Activated naive CD4-positive, alpha-beta T cell treated with anti-CD3 and anti-CD28 coated beads, Interleukin-2, amount 10 ng/mL, durations not matched to agents 7 days and 5 days (primary cell): ENCODE measurements at regions not wholly inside any gene's neighbourhood (a gene's known extent, or its start where the extent isn't known, plus 50 kb on each side); places are given as distances from the start of the nearest gene placed in this dataset.
"Not testable (repeated sequence)": the region's sequence is repeated elsewhere in the genome, so short reads cannot be mapped to it uniquely, and the experiment has no call there.

Source experiments
- CTCF ChIA-PET: fragments of 350-600 bp; sonication (Branson Sonifier 250); formaldehyde crosslinking; loops from one replicate; lab custom pipeline; 2021; ENCODE audit warnings: antibody characterized with exemption; lab: Charles Lee
- DNase-seq: peaks from one replicate; pipeline ENCODE4 v3.0.0-alpha.2; 2020
- H3K27ac Mint-ChIP-seq: one replicate; pipeline ENCODE4 v1.8.0; 2021; ENCODE audit warnings: mild to moderate bottlenecking, moderate library complexity, mixed read lengths
- H3K27me3 Mint-ChIP-seq: one replicate; pipeline ENCODE4 v1.8.0; 2021; ENCODE audit warnings: mild to moderate bottlenecking, mixed read lengths
- H3K36me3 Mint-ChIP-seq: one replicate; pipeline ENCODE4 v1.8.0; 2021; ENCODE audit warnings: mixed read lengths
- H3K4me1 Mint-ChIP-seq: one replicate; pipeline ENCODE4 v1.8.0; 2021; ENCODE audit warnings: mixed read lengths
- H3K4me3 Mint-ChIP-seq: one replicate; pipeline ENCODE4 v1.8.0; 2021; ENCODE audit warnings: mild to moderate bottlenecking, moderate library complexity, mixed read lengths
- H3K9me3 Mint-ChIP-seq: one replicate; pipeline ENCODE4 v1.8.0; 2021; ENCODE audit warnings: mixed read lengths

GRCh38 chr7:73244782-73245311 is 63.8 kb downstream of the NSUN5 start:
- H3K4me3 Mint-ChIP-seq, CTCF ChIA-PET, H3K27me3 Mint-ChIP-seq, DNase-seq, H3K4me1 Mint-ChIP-seq, H3K36me3 Mint-ChIP-seq, H3K27ac Mint-ChIP-seq, H3K9me3 Mint-ChIP-seq: not testable (repeated sequence)

- H3K27ac Mint-ChIP-seq, H3K4me1 Mint-ChIP-seq, CTCF ChIA-PET, H3K27me3 Mint-ChIP-seq, H3K9me3 Mint-ChIP-seq, H3K36me3 Mint-ChIP-seq, H3K4me3 Mint-ChIP-seq: not testable (repeated sequence)
- peak; percentile 95 for DNase-seq
Measured at GRCh38 chr7:73234994-73235717, 73.5 kb downstream of the NSUN5 start.

- H3K4me1 Mint-ChIP-seq, H3K27ac Mint-ChIP-seq, H3K27me3 Mint-ChIP-seq, H3K36me3 Mint-ChIP-seq, DNase-seq, CTCF ChIA-PET, H3K9me3 Mint-ChIP-seq, H3K4me3 Mint-ChIP-seq: not testable (repeated sequence)
Measured at GRCh38 chr7:73225745-73226144, 82.9 kb downstream of the NSUN5 start.

- H3K27ac Mint-ChIP-seq, H3K36me3 Mint-ChIP-seq, DNase-seq, CTCF ChIA-PET, H3K4me1 Mint-ChIP-seq, H3K4me3 Mint-ChIP-seq, H3K9me3 Mint-ChIP-seq, H3K27me3 Mint-ChIP-seq: not testable (repeated sequence)
Measured at GRCh38 chr7:73221724-73222123, 86.9 kb downstream of the NSUN5 start.

- CTCF ChIA-PET, H3K4me3 Mint-ChIP-seq, H3K27me3 Mint-ChIP-seq, H3K36me3 Mint-ChIP-seq, H3K9me3 Mint-ChIP-seq, DNase-seq, H3K4me1 Mint-ChIP-seq, H3K27ac Mint-ChIP-seq: not testable (repeated sequence)
Measured at GRCh38 chr7:73220766-73221370, 87.8 kb downstream of the NSUN5 start.

- H3K4me1 Mint-ChIP-seq, CTCF ChIA-PET, H3K4me3 Mint-ChIP-seq, H3K27ac Mint-ChIP-seq, H3K27me3 Mint-ChIP-seq, DNase-seq, H3K9me3 Mint-ChIP-seq, H3K36me3 Mint-ChIP-seq: not testable (repeated sequence)
Measured at GRCh38 chr7:73220357-73220756, 88.3 kb downstream of the NSUN5 start.

- H3K4me3 Mint-ChIP-seq, DNase-seq, H3K27ac Mint-ChIP-seq, CTCF ChIA-PET, H3K4me1 Mint-ChIP-seq, H3K9me3 Mint-ChIP-seq, H3K36me3 Mint-ChIP-seq, H3K27me3 Mint-ChIP-seq: not testable (repeated sequence)
Measured at GRCh38 chr7:73218802-73219201, 89.8 kb downstream of the NSUN5 start.

GRCh38 chr7:73216046-73216675 is 92.5 kb downstream of the NSUN5 start:
- H3K27ac Mint-ChIP-seq, H3K4me3 Mint-ChIP-seq, H3K4me1 Mint-ChIP-seq, H3K9me3 Mint-ChIP-seq, CTCF ChIA-PET, H3K27me3 Mint-ChIP-seq, H3K36me3 Mint-ChIP-seq: not testable (repeated sequence)
- peak; percentile 18 for DNase-seq

GRCh38 chr7:73215232-73215631 is 93.4 kb downstream of the NSUN5 start:
- H3K27ac Mint-ChIP-seq, H3K36me3 Mint-ChIP-seq, CTCF ChIA-PET, H3K27me3 Mint-ChIP-seq, H3K9me3 Mint-ChIP-seq, DNase-seq, H3K4me3 Mint-ChIP-seq, H3K4me1 Mint-ChIP-seq: not testable (repeated sequence)

- H3K27me3 Mint-ChIP-seq, H3K36me3 Mint-ChIP-seq, CTCF ChIA-PET, H3K4me1 Mint-ChIP-seq, H3K27ac Mint-ChIP-seq, H3K9me3 Mint-ChIP-seq, DNase-seq, H3K4me3 Mint-ChIP-seq: not testable (repeated sequence)
Measured at GRCh38 chr7:73214471-73214870, 94.2 kb downstream of the NSUN5 start.

GRCh38 chr7:73213076-73213475 is 95.5 kb downstream of the NSUN5 start:
- CTCF ChIA-PET: not testable (repeated sequence)

GRCh38 chr7:73205594-73205993 is 103.0 kb downstream of the NSUN5 start:
- H3K36me3 Mint-ChIP-seq, CTCF ChIA-PET, H3K27ac Mint-ChIP-seq, H3K4me1 Mint-ChIP-seq, H3K4me3 Mint-ChIP-seq, H3K9me3 Mint-ChIP-seq, DNase-seq, H3K27me3 Mint-ChIP-seq: not testable (repeated sequence)

More at GRCh38 chr7:73213076-73213475, 95.5 kb downstream of the NSUN5 start:
- H3K4me1 Mint-ChIP-seq, H3K4me3 Mint-ChIP-seq, DNase-seq, H3K9me3 Mint-ChIP-seq, H3K27me3 Mint-ChIP-seq, H3K27ac Mint-ChIP-seq, H3K36me3 Mint-ChIP-seq: not testable (repeated sequence)

- H3K27me3 Mint-ChIP-seq, H3K9me3 Mint-ChIP-seq, H3K4me1 Mint-ChIP-seq, CTCF ChIA-PET, DNase-seq, H3K4me3 Mint-ChIP-seq, H3K36me3 Mint-ChIP-seq, H3K27ac Mint-ChIP-seq: not testable (repeated sequence)
Measured at GRCh38 chr7:73204898-73205297, 103.7 kb downstream of the NSUN5 start.

- H3K36me3 Mint-ChIP-seq, CTCF ChIA-PET, DNase-seq, H3K27ac Mint-ChIP-seq, H3K9me3 Mint-ChIP-seq, H3K4me3 Mint-ChIP-seq, H3K27me3 Mint-ChIP-seq, H3K4me1 Mint-ChIP-seq: not testable (repeated sequence)
Measured at GRCh38 chr7:73203312-73203711, 105.3 kb downstream of the NSUN5 start.

- H3K4me1 Mint-ChIP-seq, H3K27me3 Mint-ChIP-seq, H3K9me3 Mint-ChIP-seq, DNase-seq, CTCF ChIA-PET, H3K36me3 Mint-ChIP-seq, H3K4me3 Mint-ChIP-seq, H3K27ac Mint-ChIP-seq: not testable (repeated sequence)
Measured at GRCh38 chr7:73201264-73201663, 107.4 kb downstream of the NSUN5 start.
